HEK293 (cell line): ENCODE measurements at regions not wholly inside any gene's neighbourhood (a gene's known extent, or its start where the extent isn't known, plus 50 kb on each side); places are given as distances from the start of the nearest gene placed in this dataset.
A peak's percentile ranks its signal among the peaks of the same experiment; 100 is the strongest.

Experiments used
- AEBP2 ChIP-seq: fragments of 450-650 bp; formaldehyde crosslinking; IDR thresholded peaks from 2 replicates; pipeline ENCODE4 v1.5.1; 2016; ENCODE audit warnings: missing biosample characterization, missing genetic modification characterization, borderline replicate concordance
- BCL11B ChIP-seq: fragments of 450-650 bp; formaldehyde crosslinking; IDR thresholded peaks from 2 replicates; pipeline ENCODE4 v1.5.1; 2016; ENCODE audit warnings: low read depth, missing biosample characterization, missing genetic modification characterization
- GLI4 ChIP-seq: fragments of 450-650 bp; formaldehyde crosslinking; IDR thresholded peaks from 2 replicates; pipeline ENCODE4 v1.5.1; 2016; ENCODE audit warnings: missing biosample characterization, missing genetic modification characterization
- GLIS1 ChIP-seq: fragments of 450-650 bp; formaldehyde crosslinking; IDR thresholded peaks from 2 replicates; pipeline ENCODE4 v1.5.1; 2016; ENCODE audit warnings: missing biosample characterization, missing genetic modification characterization
- KLF17 ChIP-seq: fragments of 450-650 bp; formaldehyde crosslinking; IDR thresholded peaks from 2 replicates; pipeline ENCODE4 v1.5.1; 2016; ENCODE audit warnings: missing biosample characterization, missing genetic modification characterization
- PRDM1 ChIP-seq: fragments of 450-650 bp; formaldehyde crosslinking; IDR thresholded peaks from 2 replicates; pipeline ENCODE4; 2016; ENCODE audit warnings: missing biosample characterization, missing genetic modification characterization
- SALL2 ChIP-seq: fragments of 450-650 bp; formaldehyde crosslinking; IDR thresholded peaks from 2 replicates; pipeline ENCODE4 v1.5.0; 2017; ENCODE audit warnings: missing biosample characterization, mild to moderate bottlenecking, missing genetic modification characterization, borderline replicate concordance
- SP7 ChIP-seq: fragments of 450-650 bp; formaldehyde crosslinking; IDR thresholded peaks from 2 replicates; pipeline ENCODE4 v1.5.1; 2016; ENCODE audit warnings: missing biosample characterization, missing genetic modification characterization
- WT1 ChIP-seq: fragments of 450-650 bp; formaldehyde crosslinking; IDR thresholded peaks from 2 replicates; pipeline ENCODE4 v1.5.1; 2016; ENCODE audit warnings: missing biosample characterization, missing genetic modification characterization
- ZBTB10 ChIP-seq: fragments of 450-650 bp; formaldehyde crosslinking; IDR thresholded peaks from 2 replicates; pipeline ENCODE4 v1.5.1; 2016; ENCODE audit warnings: missing biosample characterization, missing genetic modification characterization
- ZBTB26 ChIP-seq: fragments of 450-650 bp; formaldehyde crosslinking; optimal IDR thresholded peaks from 2 replicates; pipeline ENCODE3; 2016; ENCODE audit warnings: missing biosample characterization, mild to moderate bottlenecking, missing genetic modification characterization
- ZBTB48 ChIP-seq: fragments of 450-650 bp; formaldehyde crosslinking; IDR thresholded peaks from 2 replicates; pipeline ENCODE4 v1.5.1; 2016; ENCODE audit warnings: missing biosample characterization, missing genetic modification characterization
- ZFHX2 ChIP-seq: fragments of 450-650 bp; formaldehyde crosslinking; conservative IDR thresholded peaks from 2 replicates; pipeline ENCODE4 v1.5.1; 2016; ENCODE audit warnings: missing biosample characterization, missing genetic modification characterization
- ZNF132 ChIP-seq: fragments of 450-650 bp; formaldehyde crosslinking; IDR thresholded peaks from 2 replicates; pipeline ENCODE4 v1.5.1; 2017; ENCODE audit warnings: missing biosample characterization, missing genetic modification characterization, borderline replicate concordance
- ZNF140 ChIP-seq: fragments of 450-650 bp; formaldehyde crosslinking; IDR thresholded peaks from 2 replicates; pipeline ENCODE4 v1.5.1; 2016; ENCODE audit warnings: missing biosample characterization, missing genetic modification characterization
- ZNF211 ChIP-seq: fragments of 450-650 bp; formaldehyde crosslinking; IDR thresholded peaks from 2 replicates; pipeline ENCODE4 v1.5.1; 2016; ENCODE audit warnings: low read depth, missing biosample characterization, missing genetic modification characterization
- ZNF221 ChIP-seq: fragments of 450-650 bp; formaldehyde crosslinking; IDR thresholded peaks from 2 replicates; pipeline ENCODE4 v1.5.1; 2017; ENCODE audit warnings: missing biosample characterization, missing genetic modification characterization, borderline replicate concordance
- ZNF23 ChIP-seq: fragments of 450-650 bp; formaldehyde crosslinking; IDR thresholded peaks from 2 replicates; pipeline ENCODE4 v1.5.1; 2016; ENCODE audit warnings: missing biosample characterization, missing genetic modification characterization, borderline replicate concordance
- ZNF239 ChIP-seq: fragments of 450-650 bp; formaldehyde crosslinking; IDR thresholded peaks from 2 replicates; pipeline ENCODE4 v1.5.1; 2016; ENCODE audit warnings: missing biosample characterization, missing genetic modification characterization
- ZNF24 ChIP-seq: fragments of 450-650 bp; formaldehyde crosslinking; IDR thresholded peaks from 2 replicates; pipeline ENCODE4 v1.5.1; 2016; ENCODE audit warnings: missing biosample characterization, missing genetic modification characterization
- ZNF292 ChIP-seq: fragments of 450-650 bp; formaldehyde crosslinking; IDR thresholded peaks from 2 replicates; pipeline ENCODE4 v1.5.1; 2016; ENCODE audit warnings: low read depth, missing biosample characterization, missing genetic modification characterization, borderline replicate concordance
- ZNF311 ChIP-seq: fragments of 450-650 bp; formaldehyde crosslinking; IDR thresholded peaks from 2 replicates; pipeline ENCODE4 v1.5.1; 2017; ENCODE audit warnings: missing biosample characterization, missing genetic modification characterization, borderline replicate concordance
- ZNF366 ChIP-seq: fragments of 450-650 bp; formaldehyde crosslinking; conservative IDR thresholded peaks from 2 replicates; pipeline ENCODE4 v1.5.1; 2016; ENCODE audit warnings: missing biosample characterization, missing genetic modification characterization
- ZNF513 ChIP-seq: fragments of 450-650 bp; IDR thresholded peaks from 2 replicates; pipeline ENCODE4 v1.5.1; 2018; ENCODE audit warnings: missing biosample characterization, missing genetic modification characterization
- ZNF530 ChIP-seq: fragments of 450-650 bp; formaldehyde crosslinking; IDR thresholded peaks from 2 replicates; pipeline ENCODE4 v1.5.1; 2016; ENCODE audit warnings: low read depth, missing biosample characterization, missing genetic modification characterization
- ZNF596 ChIP-seq: fragments of 450-650 bp; IDR thresholded peaks from 2 replicates; pipeline ENCODE4 v1.5.0; 2018; ENCODE audit warnings: missing biosample characterization, mild to moderate bottlenecking, missing genetic modification characterization, moderate library complexity
- ZNF600 ChIP-seq: fragments of 450-650 bp; formaldehyde crosslinking; IDR thresholded peaks from 2 replicates; pipeline ENCODE4 v1.5.1; 2016; ENCODE audit warnings: missing biosample characterization, missing genetic modification characterization
- ZNF621 ChIP-seq: fragments of 450-650 bp; formaldehyde crosslinking; IDR thresholded peaks from 2 replicates; pipeline ENCODE4 v1.5.1; 2017; ENCODE audit warnings: missing biosample characterization, missing genetic modification characterization
- ZNF639 ChIP-seq: fragments of 450-650 bp; formaldehyde crosslinking; IDR thresholded peaks from 2 replicates; pipeline ENCODE4 v1.5.1; 2016; ENCODE audit warnings: missing biosample characterization, missing genetic modification characterization
- ZNF660 ChIP-seq: fragments of 450-650 bp; IDR thresholded peaks from 2 replicates; pipeline ENCODE4 v1.5.1; 2018; ENCODE audit warnings: missing biosample characterization, mild to moderate bottlenecking, missing genetic modification characterization
- ZNF664 ChIP-seq: fragments of 450-650 bp; formaldehyde crosslinking; IDR thresholded peaks from 2 replicates; pipeline ENCODE4 v1.5.1; 2016; ENCODE audit warnings: missing biosample characterization, missing genetic modification characterization
- ZNF768 ChIP-seq: fragments of 450-650 bp; formaldehyde crosslinking; IDR thresholded peaks from 2 replicates; pipeline ENCODE4 v1.5.1; 2018; ENCODE audit warnings: missing biosample characterization, mild to moderate bottlenecking, missing genetic modification characterization
- ZNF785 ChIP-seq: fragments of 450-650 bp; formaldehyde crosslinking; IDR thresholded peaks from 2 replicates; pipeline ENCODE4 v1.5.1; 2016; ENCODE audit warnings: missing biosample characterization, missing genetic modification characterization

GRCh38 chr5:174355208-174355612, 309.7 kb downstream of the NSG2 start (continued):
- TF ChIP-seq PRDM1 (tag by site-specific recombination) (peak; percentile 72), AEBP2 (tag by site-specific recombination) (no peak), ZFHX2 (tag by site-specific recombination) (no peak), ZNF292 (tag by site-specific recombination) (no peak), WT1 (no peak; the same call in 1 of the 2 replicates), GLI4 (no peak), ZBTB10 (tag by site-specific recombination) (0 out of 2 replicates have a peak, but pooled peaks have one; percentile 44), SP7 (tag by site-specific recombination) (peak; percentile 98), ZNF132 (tag by site-specific recombination) (no peak), GLIS1 (tag by site-specific recombination) (peak; percentile 74), KLF17 (peak; percentile 97), ZNF621 (tag by site-specific recombination) (no peak), ZBTB48 (tag by site-specific recombination) (no peak), ZNF140 (tag by site-specific recombination) (no peak), ZNF768 (tag by site-specific recombination) (no peak), BCL11B (tag by site-specific recombination) (no peak), ZNF24 (tag by site-specific recombination) (peak; percentile 97), ZNF639 (tag by site-specific recombination) (peak; percentile 92), ZNF785 (tag by site-specific recombination) (no peak), ZNF211 (tag by site-specific recombination) (no peak), ZNF596 (tag by site-specific recombination) (no peak), ZNF660 (tag by site-specific recombination) (peak; percentile 94), ZNF366 (peak; percentile 98), ZNF23 (tag by site-specific recombination) (no peak), ZNF600 (tag by site-specific recombination) (peak; percentile 25), ZNF239 (tag by site-specific recombination) (no peak), ZNF530 (tag by site-specific recombination) (no peak), ZNF221 (tag by site-specific recombination) (no peak), SALL2 (tag by site-specific recombination) (no peak), ZNF664 (tag by site-specific recombination) (no peak), ZNF513 (tag by site-specific recombination) (peak; percentile 36; the same call in 1 of the 2 replicates), ZBTB26 (tag by site-specific recombination) (no peak), ZNF311 (tag by site-specific recombination) (no peak)
